HepG2 (cell line): ENCODE measurements at regions not wholly inside any gene's neighbourhood (a gene's known extent, or its start where the extent isn't known, plus 50 kb on each side); places are given as distances from the start of the nearest gene placed in this dataset.

Source experiments
- ATAC-seq: fragments of 200-7000 bp; cut with Tn5 transposase; 3 replicates; pipeline ENCODE4 v1.9.1; 2020; ENCODE audit warnings: mild to moderate bottlenecking, moderate library complexity
- BruUV-seq: library from RNA; stranded (reverse); fragments of 400-500 nt; replicated peaks from 2 replicates; lab custom pipeline; 2021; lab: Mats Ljungman, UMichigan
- CTCF ChIA-PET: fragments of 300-600 bp; formaldehyde crosslinking; extraction: SDS; loops from one replicate; lab custom pipeline; 2021; ENCODE audit warnings: low total read pairs, inconsistent platforms, low intra/inter-chr PET ratio; lab: Yijun Ruan, JAX
- POLR2A ChIA-PET: fragments of 350-600 bp; sonication (Branson Sonifier 250); formaldehyde crosslinking; loops from one replicate; lab custom pipeline; 2020; ENCODE audit warnings: antibody characterized with exemption, inconsistent platforms; lab: Yijun Ruan, JAX
- DNase-seq: peaks from one replicate; pipeline ENCODE4 v3.0.0-alpha.2; 2015; ENCODE audit warnings: low spot score
- FAIRE-seq: peaks from 3 replicates; lab custom pipeline; 2011; peaks lifted over from hg19 to GRCh38; lab: Jason Lieb, UNC
- H2AFZ ChIP-seq: one replicate; pipeline ENCODE4 v1.6.1; 2011; ENCODE audit warnings: low read length, inconsistent platforms
- H3K27ac ChIP-seq: fragments of 300-600 bp; 3 replicates; pipeline ENCODE4 v1.8.0; 2011; ENCODE audit warnings: mixed run types, mild to moderate bottlenecking, mixed read lengths, low read length, inconsistent platforms; ENCODE audit not compliant: insufficient read depth; ENCODE audit errors: extremely low read length
- H3K27me3 ChIP-seq, 2 experiments: fragments of 200-600 bp in 1 of 2; 2 replicates in 1 of 2; 3 replicates in 1 of 2; pipeline versions ENCODE4 v1.6.0 to v1.8.0; 2011; ENCODE audit warnings: low read length in 2 of 2, mild to moderate bottlenecking in 2 of 2, moderate library complexity in 2 of 2, inconsistent platforms in 1 of 2; ENCODE audit not compliant: insufficient read depth in 2 of 2, control insufficient read depth in 1 of 2
- H3K36me3 ChIP-seq, 2 experiments: fragments of 200-600 bp in 1 of 2; replicated peaks in 1 of 2; 2 replicates in 1 of 2; 3 replicates in 1 of 2; pipeline versions ENCODE4 v1.5.1 to v1.8.0; 2011; ENCODE audit warnings: low read length in 2 of 2, inconsistent platforms in 1 of 2; ENCODE audit not compliant: insufficient read depth in 2 of 2, control insufficient read depth in 1 of 2
- H3K4me1 ChIP-seq: 2 replicates; pipeline ENCODE4 v1.5.1; 2012; ENCODE audit warnings: low read length, inconsistent platforms; ENCODE audit not compliant: insufficient read depth
- H3K4me2 ChIP-seq: 2 replicates; pipeline ENCODE4 v1.6.0; 2011; ENCODE audit warnings: low read depth, low read length, inconsistent platforms
- H3K4me3 ChIP-seq, 3 experiments: fragments of 200-600 bp in 1 of 3; sonication (generic), shearing (Covaris generic) in 1 of 3; replicated peaks in 1 of 3; 2 replicates each; pipeline ENCODE4 v1.5.1; 2011 to 2016; ENCODE audit warnings: low read length in 3 of 3, inconsistent platforms in 2 of 3, low read depth in 2 of 3, mild to moderate bottlenecking in 2 of 3, control low read depth in 1 of 3, mixed read lengths in 1 of 3; ENCODE audit not compliant: insufficient read depth in 1 of 3
- H3K79me2 ChIP-seq: one replicate; pipeline ENCODE4 v1.6.1; 2011; ENCODE audit warnings: low read length, inconsistent platforms; ENCODE audit not compliant: insufficient read depth
- H3K9ac ChIP-seq: 2 replicates; pipeline ENCODE4 v1.6.0; 2011; ENCODE audit warnings: mild to moderate bottlenecking, low read depth, low read length, inconsistent platforms; ENCODE audit not compliant: insufficient read depth
- H3K9me3 ChIP-seq: 2 replicates; pipeline ENCODE4 v1.5.1; 2012; ENCODE audit warnings: mild to moderate bottlenecking, low read length
- H4K20me1 ChIP-seq: 2 replicates; pipeline ENCODE4 v1.6.0; 2011; ENCODE audit warnings: inconsistent platforms, mild to moderate bottlenecking, low read length, moderate library complexity; ENCODE audit not compliant: insufficient read depth
- ATF7 ChIP-seq, 2 experiments: fragments of 450-650 bp in 1 of 2; sonication (generic) in 1 of 2; formaldehyde crosslinking in 1 of 2; IDR thresholded peaks; 2 replicates each; pipeline versions ENCODE4 v1.4.0 to v1.6.1; 2016 to 2020; ENCODE audit warnings: antibody characterized with exemption in 1 of 2, mild to moderate bottlenecking in 1 of 2, missing genetic modification reagents in 1 of 2
- ELK4 ChIP-seq: sonication (generic); formaldehyde crosslinking; IDR thresholded peaks from 2 replicates; pipeline ENCODE4 v1.9.0; 2021; ENCODE audit warnings: missing genetic modification reagents, borderline replicate concordance
- MAFK ChIP-seq, 2 experiments: IDR thresholded peaks in 1 of 2; conservative IDR thresholded peaks in 1 of 2; 2 replicates each; pipeline ENCODE4 v1.6.1; 2011; ENCODE audit warnings: improper control_type of control experiment in 2 of 2, low read length in 2 of 2
- PHF20 ChIP-seq: sonication (generic); formaldehyde crosslinking; IDR thresholded peaks from 2 replicates; pipeline ENCODE4 v1.5.0; 2020; ENCODE audit warnings: mild to moderate bottlenecking, missing genetic modification reagents
- TEF ChIP-seq: sonication (generic); formaldehyde crosslinking; IDR thresholded peaks from 2 replicates; pipeline ENCODE4 v1.5.0; 2020; ENCODE audit warnings: missing genetic modification reagents
- YEATS4 ChIP-seq: sonication (generic); formaldehyde crosslinking; IDR thresholded peaks from 2 replicates; pipeline ENCODE4 v1.4.0; 2020; ENCODE audit warnings: missing genetic modification reagents, borderline replicate concordance
- ZMAT5 ChIP-seq: sonication (generic); formaldehyde crosslinking; IDR thresholded peaks from 2 replicates; pipeline ENCODE4 v1.5.0; 2020; ENCODE audit warnings: mild to moderate bottlenecking, low read depth, missing genetic modification reagents, borderline replicate concordance
- ZNF274 ChIP-seq: sonication (generic); formaldehyde crosslinking; IDR thresholded peaks from 2 replicates; pipeline ENCODE4 v1.5.1; 2020; ENCODE audit warnings: mild to moderate bottlenecking, missing genetic modification reagents
- ZNF430 ChIP-seq: sonication (generic); formaldehyde crosslinking; IDR thresholded peaks from 2 replicates; pipeline ENCODE4 v1.9.0; 2021; ENCODE audit warnings: mild to moderate bottlenecking, missing genetic modification reagents
- WGBS: methylation state at CpG from one replicate; pipeline ENCODE4 v1.1.6; 2017; ENCODE audit warnings: low lambda C conversion rate; 5-methylcytosine and 5-hydroxymethylcytosine counted together
- in situ Hi-C: cut with HindIII; loops from 2 replicates; pipeline ENCODE4 v1.10.0; 2017; ENCODE audit warnings: low pct_unique_long_range_greater_than_20kb; ENCODE audit not compliant: extremely low pct_ligation_motif_present
- intact Hi-C: fragments of 100-400 bp; cut with micrococcal nuclease; formaldehyde crosslinking; loops from one replicate; pipeline ENCODE4 v1.10.0; 2022; ENCODE audit not compliant: unreplicated experiment

GRCh38 chr1:212553676-212554075 lies 54.9 kb upstream of the ATF3 start (continued):
- no peak for TF ChIP-seq ATF7 (IDR thresholded peaks at IDR 0.05)
- no peak for TF ChIP-seq ATF7 (CRISPR knock-in tag; IDR thresholded peaks at IDR 0.05)
- no peak for TF ChIP-seq TEF (CRISPR knock-in tag)

GRCh38 chr1:212554401-212554800 lies 54.2 kb upstream of the ATF3 start:
- H3K9me3 ChIP-seq: no peaks in the 10 kb centered on the region
- intact Hi-C loops: no loop called here
- H3K4me3 ChIP-seq: no peak overlapping the region
- WGBS: 0% methylated on average over 2 of the region's 2 CpGs
- no peak overlapping the region for H3K27ac ChIP-seq
- peaks cover 6 to 8% of the 10 kb centered on the region in 2 experiments; a peak in 3 of 5 replicates for H3K27me3 ChIP-seq
- in situ Hi-C loops: no loop called here
- no peak overlapping the region for H3K4me2 ChIP-seq
- no peaks in the 10 kb centered on the region for H3K36me3 ChIP-seq
- no peak overlapping the region for H3K9ac ChIP-seq
- no peaks in the 10 kb centered on the region for H3K79me2 ChIP-seq
- ATAC-seq: no peak
- CTCF ChIA-PET: no interaction called here
- no peak overlapping the region for H2AFZ ChIP-seq
- H3K4me1 ChIP-seq: peaks cover 5% of the 10 kb centered on the region
- no peak for DNase-seq
- BruUV-seq: no TSS peak
- no peak for FAIRE-seq
- H4K20me1 ChIP-seq: no peaks in the 10 kb centered on the region
- POLR2A ChIA-PET: no interaction called here
- TF ChIP-seq ELK4 (CRISPR knock-in tag): no peak
- TF ChIP-seq, all 625 proteins: peak for 0

GRCh38 chr1:212555426-212555825 lies 53.1 kb upstream of the ATF3 start:
- H3K9me3 ChIP-seq: no peaks in the 10 kb centered on the region
- WGBS: 60% methylated on average over 2 of the region's 2 CpGs
- FAIRE-seq: no peak
- no peak overlapping the region for H2AFZ ChIP-seq
- no peaks in the 10 kb centered on the region for H3K79me2 ChIP-seq
- peaks cover 4 to 8% of the 10 kb centered on the region in 2 experiments; a peak in 3 of 5 replicates for H3K27me3 ChIP-seq
- POLR2A ChIA-PET: no interaction called here
- no TSS peak for BruUV-seq
- TF ChIP-seq ZMAT5 (CRISPR knock-in tag) (no peak), ZNF430 (CRISPR knock-in tag) (no peak), PHF20 (CRISPR knock-in tag) (no peak), MAFK (conservative IDR thresholded peaks at IDR 0.05 in 1 of 2, IDR thresholded peaks at IDR 0.05 in 1 of 2; ENCODE audit: low read length in 2 of 2) (no peak), YEATS4 (no peak), ZNF274 (CRISPR knock-in tag) (no peak)
- TF ChIP-seq, all 625 proteins: peak for 0
- peaks cover 10% of the 10 kb centered on the region for H3K4me1 ChIP-seq
- no peak overlapping the region for H3K4me2 ChIP-seq
- H3K9ac ChIP-seq: no peak overlapping the region
- DNase-seq (no peak), ATAC-seq (no peak)
- intact Hi-C loops: no loop called here
- H3K36me3 ChIP-seq: no peaks in the 10 kb centered on the region
- in situ Hi-C loops: no loop called here
- CTCF ChIA-PET: no interaction called here
- H3K4me3 ChIP-seq: no peak overlapping the region
- H3K27ac ChIP-seq: no peak overlapping the region
- no peaks in the 10 kb centered on the region for H4K20me1 ChIP-seq
